Panc1 (cell line): ENCODE measurements at regions not wholly inside any gene's neighbourhood (a gene's known extent, or its start where the extent isn't known, plus 50 kb on each side); places are given as distances from the start of the nearest gene placed in this dataset.

Experiments used
- POLR2AphosphoS5 ChIP-seq: IDR thresholded peaks from 2 replicates; pipeline ENCODE4 v1.6.1; 2012; ENCODE audit warnings: mild to moderate bottlenecking, low read depth, low read length, moderate library complexity
- REST ChIP-seq, 2 experiments: IDR thresholded peaks; 2 replicates each; pipeline ENCODE4 v1.6.1; 2011 to 2012; ENCODE audit warnings: low read depth in 2 of 2, control low read depth in 1 of 2, low read length in 1 of 2, mild to moderate bottlenecking in 1 of 2, moderate library complexity in 1 of 2; ENCODE audit not compliant: insufficient read depth in 1 of 2
- SIN3A ChIP-seq: IDR thresholded peaks from 2 replicates; pipeline ENCODE4 v1.6.1; 2012; ENCODE audit warnings: low read depth, mild to moderate bottlenecking, low read length, moderate library complexity, borderline replicate concordance; ENCODE audit not compliant: insufficient read depth
- TCF7L2 ChIP-seq: IDR thresholded peaks from 2 replicates; pipeline ENCODE4 v1.6.1; 2011; ENCODE audit warnings: mild to moderate bottlenecking, low read depth, low read length, inconsistent platforms
- TF ChIP-seq, protein P1 (sequence below): fragments of 450-650 bp; IDR thresholded peaks from 2 replicates; pipeline ENCODE4 v1.5.1; 2017; ENCODE audit warnings: mild to moderate bottlenecking

- TF ChIP-seq, protein P1, sequence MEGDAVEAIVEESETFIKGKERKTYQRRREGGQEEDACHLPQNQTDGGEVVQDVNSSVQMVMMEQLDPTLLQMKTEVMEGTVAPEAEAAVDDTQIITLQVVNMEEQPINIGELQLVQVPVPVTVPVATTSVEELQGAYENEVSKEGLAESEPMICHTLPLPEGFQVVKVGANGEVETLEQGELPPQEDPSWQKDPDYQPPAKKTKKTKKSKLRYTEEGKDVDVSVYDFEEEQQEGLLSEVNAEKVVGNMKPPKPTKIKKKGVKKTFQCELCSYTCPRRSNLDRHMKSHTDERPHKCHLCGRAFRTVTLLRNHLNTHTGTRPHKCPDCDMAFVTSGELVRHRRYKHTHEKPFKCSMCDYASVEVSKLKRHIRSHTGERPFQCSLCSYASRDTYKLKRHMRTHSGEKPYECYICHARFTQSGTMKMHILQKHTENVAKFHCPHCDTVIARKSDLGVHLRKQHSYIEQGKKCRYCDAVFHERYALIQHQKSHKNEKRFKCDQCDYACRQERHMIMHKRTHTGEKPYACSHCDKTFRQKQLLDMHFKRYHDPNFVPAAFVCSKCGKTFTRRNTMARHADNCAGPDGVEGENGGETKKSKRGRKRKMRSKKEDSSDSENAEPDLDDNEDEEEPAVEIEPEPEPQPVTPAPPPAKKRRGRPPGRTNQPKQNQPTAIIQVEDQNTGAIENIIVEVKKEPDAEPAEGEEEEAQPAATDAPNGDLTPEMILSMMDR: no peak
- no peak for TF ChIP-seq POLR2AphosphoS5
- no peak for TF ChIP-seq SIN3A
- TF ChIP-seq REST (IDR thresholded peaks at IDR 0.05; ENCODE audit: insufficient read depth in 1 of 2, low read depth in 2 of 2, low read length in 1 of 2): no peak
- no peak for TF ChIP-seq TCF7L2
These were observed 186.5 kb upstream of the LHX5 start for GRCh38 chr12:113658006-113658655.
